HG02571 (cell line): ENCODE measurements at regions not wholly inside any gene's neighbourhood (a gene's known extent, or its start where the extent isn't known, plus 50 kb on each side); places are given as distances from the start of the nearest gene placed in this dataset.

Experiments
- ATAC-seq: cut with Tn5 transposase; IDR thresholded peaks from one replicate; pipeline ENCODE4 v1.9.1; 2021; ENCODE audit warnings: mild to moderate bottlenecking, moderate library complexity; ENCODE audit not compliant: unreplicated experiment

- no peak for ATAC-seq
Measured at GRCh38 chr16:65786916-65787315, 579.6 kb upstream of the CDH5 start.

- no peak for ATAC-seq
Measured at GRCh38 chr16:65783709-65784474, 582.6 kb upstream of the CDH5 start.

GRCh38 chr16:65782611-65783600 is 583.6 kb upstream of the CDH5 start:
- ATAC-seq, result no peak

- no peak for ATAC-seq
Measured at GRCh38 chr16:65781855-65782254, 584.6 kb upstream of the CDH5 start.

- ATAC-seq, result no peak
Measured at GRCh38 chr16:65781363-65781762, 585.1 kb upstream of the CDH5 start.

- no peak for ATAC-seq
Measured at GRCh38 chr16:65779201-65779600, 587.3 kb upstream of the CDH5 start.

GRCh38 chr16:65776639-65777183 is 589.8 kb upstream of the CDH5 start:
- no peak for ATAC-seq

GRCh38 chr16:65775829-65776228 is 590.7 kb upstream of the CDH5 start:
- ATAC-seq, result no peak

- ATAC-seq, result no peak
Measured at GRCh38 chr16:65774350-65774749, 592.1 kb upstream of the CDH5 start.

GRCh38 chr16:65773301-65773874 is 593.1 kb upstream of the CDH5 start:
- ATAC-seq, result no peak

GRCh38 chr16:65772134-65772732 is 594.3 kb upstream of the CDH5 start:
- ATAC-seq, result no peak

- no peak for ATAC-seq
Measured at GRCh38 chr16:65771707-65772106, 594.8 kb upstream of the CDH5 start.

- no peak for ATAC-seq
Measured at GRCh38 chr16:65770752-65771151, 595.7 kb upstream of the CDH5 start.

GRCh38 chr16:65769776-65770438 is 596.6 kb upstream of the CDH5 start:
- no peak for ATAC-seq

- no peak for ATAC-seq
Measured at GRCh38 chr16:65769055-65769465, 597.4 kb upstream of the CDH5 start.

- ATAC-seq, result no peak
Measured at GRCh38 chr16:65767125-65767524, 599.4 kb upstream of the CDH5 start.

GRCh38 chr16:65763640-65764305 is 602.7 kb upstream of the CDH5 start:
- no peak for ATAC-seq

- no peak for ATAC-seq
Measured at GRCh38 chr16:65760874-65761273, 605.6 kb upstream of the CDH5 start.

- no peak for ATAC-seq
Measured at GRCh38 chr16:65758620-65759019, 607.9 kb upstream of the CDH5 start.

- ATAC-seq, result no peak
Measured at GRCh38 chr16:65757064-65757463, 609.4 kb upstream of the CDH5 start.
